DMS 273 (cell line): ENCODE measurements at regions not wholly inside any gene's neighbourhood (a gene's known extent, or its start where the extent isn't known, plus 50 kb on each side); places are given as distances from the start of the nearest gene placed in this dataset.
A peak's percentile ranks its signal among the peaks of the same experiment; 100 is the strongest.

ENCODE experiments used
- DNase-seq: peaks from one replicate; lab custom pipeline; 2025; ENCODE audit not compliant: unreplicated experiment; lab: John Stamatoyannopoulos, UW

DNA sequence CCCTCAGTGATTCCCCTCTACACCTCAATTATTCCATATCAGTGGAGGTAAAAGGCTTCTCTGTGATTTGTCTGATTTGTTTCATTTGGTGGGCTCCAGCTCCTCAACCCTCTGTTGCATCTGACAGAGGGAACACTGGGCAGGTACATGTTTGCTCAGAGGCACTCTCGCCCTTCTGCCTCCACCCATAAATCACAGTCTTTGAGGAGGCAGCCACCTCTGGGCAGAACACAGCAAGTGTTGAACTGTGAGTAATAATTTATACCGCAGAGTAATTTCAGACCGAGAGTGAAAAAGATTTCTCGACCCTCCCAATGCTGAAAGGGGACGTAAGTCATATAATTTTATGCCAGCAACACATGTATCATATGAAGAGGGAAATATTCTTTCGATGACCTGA, 330.1 kb upstream of the PBX1 start:
- no peak for DNase-seq

DNA sequence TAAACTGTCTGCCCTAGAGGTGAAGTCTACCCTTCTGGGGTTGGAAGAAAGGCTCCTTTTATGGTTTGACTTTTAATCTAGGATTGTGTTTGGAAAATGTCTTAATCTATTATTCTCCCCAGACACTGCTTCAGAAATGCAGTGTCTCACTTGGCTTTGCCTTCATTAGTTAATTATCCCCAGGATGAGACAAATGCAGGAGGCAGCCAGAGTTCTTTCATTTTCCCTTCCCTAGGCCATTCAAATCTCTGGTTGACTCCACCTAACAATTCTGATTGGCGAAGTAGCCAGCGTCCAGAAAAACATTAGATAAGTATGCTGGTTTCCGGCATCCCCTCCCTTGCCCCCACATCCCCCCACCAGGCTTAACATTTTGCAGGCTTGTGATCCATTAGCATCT, 325.8 kb upstream of the PBX1 start:
- no peak for DNase-seq

DNA sequence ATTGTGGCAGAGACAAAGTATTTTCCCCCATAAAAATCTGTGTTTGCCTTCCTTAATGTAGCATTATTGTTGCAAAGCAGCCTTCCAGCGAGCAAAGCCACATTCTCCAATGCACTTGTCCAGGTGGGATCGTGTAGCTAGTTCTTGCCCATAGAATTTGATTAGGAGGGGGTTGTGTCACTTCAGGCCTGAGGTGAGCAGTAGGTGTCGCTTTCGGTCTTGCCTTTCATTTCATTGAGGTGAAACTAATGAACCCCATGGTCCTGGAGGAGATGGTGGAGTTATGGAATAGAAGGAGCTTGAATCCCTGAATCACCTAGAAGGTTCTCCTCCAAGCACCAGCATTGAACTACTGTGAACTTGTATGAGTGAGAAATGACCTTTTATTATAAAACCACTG, 318.9 kb upstream of the PBX1 start:
- no peak for DNase-seq

DNA sequence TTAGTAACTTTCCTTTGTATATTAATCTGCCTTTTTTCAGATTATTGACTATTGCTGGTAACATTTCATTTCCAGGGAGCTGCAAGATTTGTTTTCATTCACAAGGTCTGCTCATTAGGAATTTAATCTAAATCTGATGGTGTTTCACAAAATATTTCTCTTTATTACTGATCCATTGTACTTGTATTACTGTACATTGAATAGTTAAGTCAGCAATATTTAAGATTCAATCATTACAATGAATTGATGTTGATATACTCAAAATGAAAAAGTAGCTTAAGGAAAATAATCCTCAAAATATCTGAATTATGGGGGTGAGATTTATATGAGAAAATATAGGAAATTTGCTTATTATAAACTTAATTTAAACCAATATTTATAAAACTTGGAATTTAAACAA, 308.6 kb upstream of the PBX1 start:
- DNase-seq: no peak

DNA sequence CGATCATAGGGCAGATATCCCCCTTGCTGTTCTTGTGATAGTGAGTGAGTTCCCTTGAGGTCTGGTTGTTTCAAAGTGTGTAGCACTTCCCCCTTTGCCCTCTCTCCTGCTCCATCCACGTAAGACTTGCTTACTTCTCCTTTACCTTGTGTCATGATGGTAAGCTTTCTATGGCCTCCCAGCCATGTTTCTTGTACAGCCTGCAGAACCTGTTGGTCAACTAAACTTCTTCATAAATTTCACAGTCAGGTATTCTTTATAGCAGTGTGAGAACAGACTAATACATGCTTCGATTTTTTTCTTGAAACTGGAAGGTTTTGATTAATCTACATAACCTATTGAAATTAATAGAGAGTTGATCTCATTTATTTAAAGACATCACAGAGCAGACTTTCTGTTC, 302.5 kb upstream of the PBX1 start:
- DNase-seq: no peak

DNA sequence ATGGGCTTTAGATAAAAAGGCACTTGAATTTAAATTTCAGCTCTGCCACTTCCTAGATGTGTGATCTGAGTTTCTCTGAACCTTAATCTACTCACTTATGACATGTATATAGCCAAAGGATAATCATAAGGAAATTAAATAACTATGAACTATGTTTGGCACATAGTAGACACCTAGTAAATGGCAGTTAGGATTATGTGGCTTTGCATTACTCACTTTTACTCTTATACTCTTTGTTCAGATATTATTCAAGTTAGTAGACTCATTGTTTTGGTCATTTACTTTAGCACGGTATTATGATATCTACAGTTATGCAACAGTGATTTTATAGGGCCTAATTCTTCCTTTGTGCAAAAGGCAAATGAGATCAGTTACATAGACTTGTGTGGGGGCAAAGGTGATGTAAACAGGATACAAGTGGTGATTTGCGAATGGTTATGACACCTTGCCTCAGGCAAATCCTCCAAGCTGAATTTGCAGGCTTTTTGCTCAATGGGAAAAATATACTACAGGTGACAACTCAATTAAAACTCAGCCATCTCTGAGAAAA, 297.2 kb upstream of the PBX1 start:
- DNase-seq: no peak

DNA sequence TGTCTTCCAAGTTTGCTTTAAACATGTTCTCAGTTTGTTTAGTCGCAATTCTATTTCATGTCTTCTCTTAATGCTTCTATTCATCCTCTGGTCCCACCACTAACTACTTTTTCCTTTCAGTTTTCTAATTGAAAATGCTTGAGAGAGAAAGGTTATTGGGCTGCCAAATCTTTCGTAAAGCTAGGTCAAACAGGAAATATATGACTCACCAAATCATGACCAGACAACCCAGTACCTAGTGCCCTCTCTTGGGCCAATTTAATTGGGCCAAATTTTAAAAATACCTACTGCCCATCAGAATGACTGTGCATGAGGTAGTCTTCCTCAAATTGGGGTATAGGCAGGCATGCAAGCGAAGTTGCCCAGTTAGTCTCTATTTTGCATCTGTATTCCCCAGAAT, 295.4 kb upstream of the PBX1 start:
- DNase-seq: no peak

DNA sequence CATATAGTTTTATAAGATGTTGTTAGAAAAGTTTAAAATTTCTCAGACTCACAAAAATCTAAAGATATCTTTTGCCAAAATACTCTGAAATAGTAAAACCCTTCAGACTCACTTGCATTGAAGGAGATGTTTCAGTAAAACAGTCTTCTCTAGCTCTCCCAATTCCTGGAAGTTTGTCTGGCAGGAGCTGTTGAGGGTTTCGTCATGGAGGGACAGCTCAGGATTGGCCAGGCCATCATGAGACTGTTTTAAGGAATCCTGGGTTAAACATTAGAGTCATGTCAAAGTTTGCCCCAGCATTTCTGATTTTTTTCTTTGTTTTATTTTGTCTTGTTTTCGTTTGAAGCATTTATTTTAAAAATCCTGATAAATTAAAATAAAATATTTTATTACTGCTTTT, 293.8 kb upstream of the PBX1 start:
- DNase-seq: no peak

DNA sequence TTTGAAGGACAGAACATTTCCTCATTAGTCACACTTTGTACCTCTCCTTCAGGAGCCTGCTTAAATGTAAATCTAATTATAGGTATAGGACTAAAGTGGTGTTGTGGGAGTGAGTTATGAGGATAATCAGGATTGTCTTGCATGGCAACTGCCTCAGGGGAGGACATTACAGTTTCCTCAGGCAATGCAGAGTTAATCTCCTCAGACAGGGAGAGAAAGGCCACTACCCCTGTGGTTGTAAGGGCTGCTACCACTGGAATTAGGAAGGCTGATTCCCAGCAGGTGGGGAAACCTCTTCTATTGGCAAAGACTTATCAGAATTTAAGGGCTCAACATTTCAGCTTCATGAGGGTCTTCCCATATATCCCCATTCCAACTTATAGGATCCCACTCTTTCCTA, 286.8 kb upstream of the PBX1 start:
- no peak for DNase-seq

DNA sequence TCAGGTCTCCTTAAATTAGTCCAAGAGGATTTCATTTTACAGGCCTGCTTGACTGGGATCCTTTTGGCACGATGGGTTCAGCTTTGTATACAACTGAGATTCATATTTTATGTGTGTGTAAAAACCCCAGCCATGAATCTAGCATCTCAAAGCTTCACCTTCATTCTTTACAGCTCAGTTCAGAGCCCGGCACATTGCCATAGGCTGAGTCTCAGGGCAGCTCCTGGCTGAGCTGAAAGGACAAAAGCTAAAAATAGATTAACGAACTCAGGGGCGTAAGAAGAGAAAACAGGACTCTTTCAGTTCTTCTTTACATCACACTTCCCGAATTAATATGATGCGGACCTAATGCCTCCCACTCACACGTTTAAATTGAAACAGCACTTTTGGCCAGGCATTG, 262.8 kb upstream of the PBX1 start:
- DNase-seq: no peak

DNA sequence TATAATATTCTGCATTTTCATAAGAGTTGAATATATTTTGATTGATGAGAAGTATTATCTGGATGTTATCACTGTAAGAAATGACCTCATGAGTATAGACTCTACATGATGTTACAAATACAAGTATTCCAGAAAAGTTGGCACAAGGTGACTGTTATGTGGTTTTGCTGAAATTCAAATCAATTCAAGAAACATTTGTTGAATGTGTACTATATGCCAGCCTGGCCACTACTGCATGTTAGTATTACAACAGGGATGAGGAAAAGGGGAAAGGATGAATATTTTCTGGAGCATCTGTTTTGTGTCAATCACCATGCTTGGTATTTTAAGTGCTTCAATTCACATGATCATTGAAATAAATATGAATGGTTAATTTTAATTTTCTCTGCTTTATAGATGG, 250.9 kb upstream of the PBX1 start:
- no peak for DNase-seq

DNA sequence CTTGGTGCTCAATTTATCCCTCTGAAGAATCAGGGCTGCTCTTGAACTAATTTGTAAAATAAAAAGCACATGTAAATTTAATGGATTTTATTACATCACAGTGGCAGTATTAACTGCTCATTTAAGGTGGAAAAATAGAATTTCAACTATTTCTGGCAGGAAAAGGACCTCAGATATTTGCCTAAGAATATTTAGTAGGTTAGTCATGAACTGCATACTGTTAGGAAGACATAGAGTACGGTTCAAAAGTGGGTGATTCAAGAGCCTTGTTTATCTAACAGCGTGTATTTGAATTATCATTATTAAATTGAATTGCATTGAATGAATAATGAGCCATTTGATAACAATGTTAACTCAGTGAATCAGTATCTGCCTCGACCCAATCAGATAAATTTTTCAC, 248.8 kb upstream of the PBX1 start:
- no peak for DNase-seq

DNA sequence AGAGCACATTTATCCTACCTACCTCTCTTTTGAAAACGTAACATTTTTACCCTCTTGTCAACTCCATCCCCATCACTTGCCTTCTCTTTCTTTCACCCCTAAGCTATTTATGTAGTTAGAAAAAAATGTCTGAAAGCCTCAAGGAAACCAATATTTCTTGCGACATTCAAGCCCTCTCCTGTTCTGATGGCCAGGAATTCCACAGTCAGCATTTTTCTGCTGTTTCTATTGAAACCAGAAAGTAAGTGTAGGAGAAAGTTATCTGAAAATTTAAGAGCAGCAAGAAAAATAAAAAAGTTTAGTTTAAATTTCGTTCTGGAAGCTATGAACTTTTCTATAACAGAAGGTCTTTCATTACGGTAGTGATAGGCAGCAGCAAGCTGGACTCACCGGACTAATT, 247.6 kb upstream of the PBX1 start:
- no peak for DNase-seq

DNA sequence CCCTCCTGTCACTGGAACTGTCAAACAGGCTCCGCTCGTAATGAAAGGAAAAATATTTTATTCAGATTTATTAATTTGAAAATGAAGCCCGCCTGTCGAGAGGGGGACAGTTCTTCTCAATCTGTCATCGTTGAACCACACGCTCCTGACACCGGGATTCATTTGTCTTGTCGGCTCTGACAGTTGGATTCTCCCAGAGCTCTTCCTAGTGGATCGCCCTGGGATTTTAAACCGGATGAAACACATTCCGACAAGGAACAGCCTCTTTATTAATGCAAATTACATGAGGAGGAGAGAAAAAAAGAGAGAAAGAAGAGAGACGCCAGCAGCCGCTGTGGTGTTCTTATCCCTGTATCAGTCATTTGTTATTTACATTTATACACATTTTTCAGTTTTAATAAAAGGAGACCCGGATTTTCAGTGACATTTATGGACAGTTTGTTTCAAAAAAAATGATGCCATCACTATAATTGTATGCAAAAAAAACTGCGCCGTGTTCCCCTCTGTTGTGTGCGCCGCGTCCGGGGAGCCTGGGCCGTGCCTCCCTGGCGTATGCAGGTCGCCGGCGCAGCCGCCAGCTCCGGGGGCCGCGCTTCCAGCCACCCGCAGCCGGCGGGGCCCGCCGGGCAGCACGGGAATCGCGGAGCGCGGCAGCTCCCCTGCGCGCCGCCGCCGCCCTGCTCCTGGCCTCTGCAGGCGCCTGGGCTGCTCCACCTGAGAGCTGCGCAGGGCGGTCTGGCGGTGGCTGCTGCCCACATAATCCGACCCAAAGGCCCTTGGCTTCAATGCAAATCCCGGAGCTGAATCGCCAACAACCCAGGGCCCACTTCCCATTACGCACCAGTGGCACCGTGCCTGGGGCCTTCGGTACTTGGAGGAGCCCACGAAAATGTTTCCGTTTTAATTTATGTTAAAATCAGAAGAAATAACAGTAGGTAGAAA, 237.9 kb upstream of the PBX1 start:
- DNase-seq: peak; percentile 71

DNA sequence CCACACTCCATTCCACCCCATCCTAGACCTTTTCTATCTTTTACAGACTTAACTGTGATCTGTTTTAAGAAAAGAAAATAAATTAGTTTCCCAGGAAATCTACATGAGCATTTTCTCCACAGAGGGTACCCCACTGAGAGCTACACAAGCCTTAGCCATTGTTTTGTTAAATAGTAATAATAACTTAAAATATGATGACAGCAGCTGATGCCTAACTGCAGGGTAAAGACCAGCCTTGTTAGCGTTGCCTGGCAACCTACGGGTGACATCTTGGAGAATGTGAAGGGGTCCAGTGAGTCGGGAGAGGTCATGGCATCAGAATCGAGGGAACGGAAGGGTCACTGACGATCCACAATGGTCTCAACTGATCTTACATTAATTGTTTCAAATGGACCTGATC, 233.2 kb upstream of the PBX1 start:
- DNase-seq: no peak

DNA sequence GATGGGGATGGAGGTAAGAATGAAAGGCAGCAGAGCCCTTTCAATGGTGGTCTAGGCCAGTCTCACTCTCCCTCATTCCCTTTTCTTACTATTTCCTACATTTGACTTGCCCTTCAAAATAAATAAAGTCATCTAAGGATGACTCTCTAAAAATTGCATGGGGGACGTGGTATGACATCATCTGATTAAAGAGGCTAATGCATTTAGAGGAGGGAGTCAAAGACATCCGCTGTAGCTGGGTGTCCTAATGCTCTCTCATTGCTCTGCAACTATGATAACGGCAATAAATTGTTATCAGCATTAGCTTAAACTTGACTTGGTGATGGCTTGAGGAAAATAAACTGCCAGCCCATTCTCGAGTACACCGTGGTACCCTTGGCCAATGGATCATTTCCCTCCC, 225.6 kb upstream of the PBX1 start:
- no peak for DNase-seq

DNA sequence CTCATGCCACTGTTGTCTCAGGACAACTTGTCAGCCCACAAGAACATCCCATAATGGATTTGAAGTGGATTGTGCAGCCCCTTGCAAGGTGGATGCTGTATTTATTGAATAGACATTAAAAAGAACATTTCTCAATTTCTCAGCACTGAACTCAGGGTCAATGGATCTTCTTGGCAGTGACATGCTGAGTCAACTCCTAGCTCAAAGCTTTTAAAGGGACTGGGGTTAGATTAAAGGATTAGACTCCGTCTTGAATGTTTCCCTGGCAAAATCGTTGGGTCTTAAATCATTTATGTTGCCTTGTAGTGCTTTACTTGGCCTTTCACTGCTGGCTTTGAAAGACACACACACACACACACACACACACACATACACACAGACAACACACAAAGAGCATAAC, 221.6 kb upstream of the PBX1 start:
- no peak for DNase-seq

DNA sequence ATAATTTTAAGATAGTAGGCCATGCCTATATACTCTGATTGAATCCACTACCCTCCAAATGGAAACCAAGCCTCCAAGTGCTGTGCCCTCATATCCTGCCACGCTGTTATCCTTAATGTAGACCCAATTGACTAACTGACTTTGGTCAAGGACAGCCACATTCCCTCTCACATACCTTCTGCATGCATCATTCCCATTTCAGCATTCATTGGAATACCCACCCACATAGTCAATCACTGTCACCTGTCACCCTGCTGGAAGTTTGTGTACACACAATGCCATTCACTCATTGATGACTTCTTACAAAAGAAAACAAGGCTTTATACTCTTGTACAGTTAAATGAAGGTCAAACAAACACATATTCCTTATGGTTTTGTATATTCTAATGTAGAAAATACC, 221.1 kb upstream of the PBX1 start:
- no peak for DNase-seq

DNA sequence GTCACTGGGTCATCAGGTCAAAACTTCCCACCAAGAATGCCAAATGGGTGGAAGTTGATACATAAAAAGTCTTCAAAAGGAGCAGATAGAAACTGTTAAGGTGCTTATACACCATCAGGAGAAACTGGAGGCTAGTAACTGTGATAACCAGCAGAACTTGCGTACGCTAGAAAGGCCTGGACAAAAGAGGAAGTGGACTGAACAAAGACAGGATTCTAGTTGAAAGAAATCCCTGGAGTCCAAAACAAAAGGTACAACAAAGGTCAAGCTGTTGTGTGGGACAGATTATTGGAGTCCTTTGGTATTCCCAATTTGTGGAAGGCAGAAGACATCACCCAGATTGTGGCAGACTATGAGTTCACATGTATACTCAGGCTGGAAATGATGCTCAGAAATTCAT, 215.8 kb upstream of the PBX1 start:
- no peak for DNase-seq

DNA sequence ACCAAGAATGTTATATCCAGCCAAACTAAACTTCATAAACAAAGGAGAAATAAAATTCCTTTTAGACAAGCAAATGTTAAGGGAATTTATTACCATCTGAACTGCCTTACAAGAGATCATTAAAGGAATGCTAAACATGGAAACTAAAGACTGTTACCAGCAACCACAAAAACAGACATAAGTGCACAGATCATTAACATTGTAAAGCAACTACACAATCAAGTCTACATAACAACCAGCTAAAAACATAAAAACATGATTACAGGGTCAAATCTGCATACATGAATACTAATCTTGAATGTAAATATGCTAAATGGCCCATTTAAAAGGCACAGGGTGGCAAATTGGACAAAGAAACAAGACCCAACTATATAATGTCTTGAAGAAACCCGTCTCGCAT, 211.0 kb upstream of the PBX1 start:
- DNase-seq: no peak

DNA sequence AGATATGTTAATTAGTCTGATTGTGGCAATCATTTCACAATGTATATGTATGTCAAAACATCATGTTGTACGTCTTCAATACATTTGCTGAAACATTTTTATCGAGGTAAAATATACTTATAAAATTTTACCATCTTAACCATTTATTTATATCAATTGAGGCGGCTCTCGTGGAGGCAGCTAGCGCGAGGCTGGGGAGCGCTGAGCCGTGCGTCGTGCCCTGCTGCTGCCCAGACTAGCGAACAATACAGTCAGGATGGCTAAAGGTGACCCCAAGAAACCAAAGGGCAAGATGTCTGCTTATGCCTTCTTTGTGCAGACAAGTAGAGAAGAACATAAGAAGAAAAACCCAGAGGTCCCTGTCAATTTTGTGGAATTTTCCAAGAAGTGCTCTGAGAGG, 202.5 kb upstream of the PBX1 start:
- no peak for DNase-seq

DNA sequence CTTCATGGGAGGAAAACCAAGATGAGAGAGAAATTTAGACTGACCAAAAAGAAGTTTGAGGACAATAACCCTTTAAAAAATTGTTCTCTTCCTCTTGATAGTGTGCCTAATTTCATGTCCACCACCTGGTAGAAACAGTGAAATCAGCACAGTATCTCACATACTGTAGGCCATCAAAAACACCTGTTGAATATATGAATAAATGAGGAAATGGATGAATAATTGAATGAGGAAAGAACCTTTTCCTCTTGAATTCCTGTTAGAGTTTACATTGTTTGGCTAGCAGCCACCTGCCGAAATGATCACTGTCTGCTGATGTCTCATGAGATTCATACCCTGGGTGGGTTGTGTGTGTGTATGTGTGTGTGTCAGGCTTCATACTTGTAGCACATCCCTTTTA, 198.7 kb upstream of the PBX1 start:
- no peak for DNase-seq

DNA sequence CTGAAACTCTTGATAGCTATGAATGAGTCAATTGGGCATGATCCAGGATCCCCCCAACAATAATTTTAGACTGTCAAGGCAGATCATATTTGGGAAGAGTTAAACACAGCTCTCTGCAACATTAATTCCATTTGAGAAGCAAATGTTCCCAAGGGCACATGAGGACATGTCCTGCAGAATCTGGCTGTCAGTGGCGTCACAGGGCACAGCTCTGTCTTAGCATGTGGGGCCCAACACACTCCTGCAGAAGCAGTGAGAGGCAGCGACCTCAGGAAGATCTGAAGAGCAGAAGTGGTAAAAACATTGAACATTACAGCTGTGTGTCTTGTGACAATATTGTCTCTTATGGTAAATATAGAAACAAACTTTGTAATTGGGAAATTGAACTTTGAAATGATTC, 197.1 kb upstream of the PBX1 start:
- no peak for DNase-seq
